ENCODE measurements at regions not wholly inside any gene's neighbourhood (a gene's known extent, or its start where the extent isn't known, plus 50 kb on each side); places are given as distances from the start of the nearest gene placed in this dataset.

GRCh38 chr6:5846889-5847288 is 159.8 kb downstream of the NRN1 start:
- TF ChIP-seq CTCF (IDR thresholded peaks at IDR 0.05; ENCODE audit: poor library complexity) (no peak), EZH2phosphoT487 (IDR thresholded peaks at IDR 0.05; ENCODE audit: low read depth, severe bottlenecking, unreplicated experiment) (no peak), EZH2 (IDR thresholded peaks at IDR 0.05; ENCODE audit: borderline replicate concordance) (no peak)
